ENCODE measurements at regions not wholly inside any gene's neighbourhood (a gene's known extent, or its start where the extent isn't known, plus 50 kb on each side); places are given as distances from the start of the nearest gene placed in this dataset.
A peak's percentile ranks its signal among the peaks of the same experiment; 100 is the strongest.

GRCh38 chr13:54194233-54195024, 1165.8 kb downstream of the OLFM4 start:
- H3K27ac ChIP-seq (ENCODE audit: low read depth, low read length): peak overlapping the region; percentile 86
- H3K4me3 ChIP-seq (ENCODE audit: low read depth, low read length): peak overlapping the region; percentile 27; the same call in 1 of the 2 replicates

GRCh38 chr13:54196684-54197083, 1168.1 kb downstream of the OLFM4 start:
- no peak overlapping the region for H3K4me3 ChIP-seq (ENCODE audit: low read depth, low read length)
- no peaks in the 10 kb centered on the region for H3K9me3 ChIP-seq (ENCODE audit: control insufficient read depth, insufficient read depth, low read length)
- no peaks in the 10 kb centered on the region for H3K27me3 ChIP-seq (ENCODE audit: control insufficient read depth, insufficient read depth, low read length)
- no peaks in the 10 kb centered on the region for H3K36me3 ChIP-seq (ENCODE audit: control insufficient read depth, insufficient read depth, low read length)
- H3K27ac ChIP-seq (ENCODE audit: low read depth, low read length): no peak overlapping the region
- H3K4me1 ChIP-seq (ENCODE audit: control insufficient read depth, insufficient read depth, low read length): peaks cover 50% of the 10 kb centered on the region
- no peak overlapping the region for H3K9ac ChIP-seq (ENCODE audit: low read depth, low read length)

More at GRCh38 chr13:54194233-54195024, 1165.8 kb downstream of the OLFM4 start:
- Histone ChIP-seq H3K4me1 (ENCODE audit: control insufficient read depth, insufficient read depth, low read length) (peaks cover 44% of the 10 kb centered on the region), H3K9me3 (ENCODE audit: control insufficient read depth, insufficient read depth, low read length) (no peaks in the 10 kb centered on the region), H3K27me3 (ENCODE audit: control insufficient read depth, insufficient read depth, low read length) (no peaks in the 10 kb centered on the region), H3K9ac (ENCODE audit: low read depth, low read length) (no peak overlapping the region; the same call in 1 of the 2 replicates), H3K36me3 (ENCODE audit: control insufficient read depth, insufficient read depth, low read length) (no peaks in the 10 kb centered on the region)

GRCh38 chr13:54198911-54199310, 1170.3 kb downstream of the OLFM4 start:
- H3K4me3 ChIP-seq (ENCODE audit: low read depth, low read length): no peak overlapping the region
- no peaks in the 10 kb centered on the region for H3K36me3 ChIP-seq (ENCODE audit: control insufficient read depth, insufficient read depth, low read length)
- peaks cover 39% of the 10 kb centered on the region for H3K4me1 ChIP-seq (ENCODE audit: control insufficient read depth, insufficient read depth, low read length)
- peak overlapping the region; percentile 32 for H3K27ac ChIP-seq (ENCODE audit: low read depth, low read length)
- H3K9me3 ChIP-seq (ENCODE audit: control insufficient read depth, insufficient read depth, low read length): no peaks in the 10 kb centered on the region
- no peaks in the 10 kb centered on the region for H3K27me3 ChIP-seq (ENCODE audit: control insufficient read depth, insufficient read depth, low read length)
- no peak overlapping the region for H3K9ac ChIP-seq (ENCODE audit: low read depth, low read length)

- H3K4me1 ChIP-seq (ENCODE audit: control insufficient read depth, insufficient read depth, low read length): peaks cover 17% of the 10 kb centered on the region
- no peaks in the 10 kb centered on the region for H3K36me3 ChIP-seq (ENCODE audit: control insufficient read depth, insufficient read depth, low read length)
- no peak overlapping the region for H3K27ac ChIP-seq (ENCODE audit: low read depth, low read length)
- H3K9ac ChIP-seq (ENCODE audit: low read depth, low read length): no peak overlapping the region
- H3K4me3 ChIP-seq (ENCODE audit: low read depth, low read length): no peak overlapping the region
- no peaks in the 10 kb centered on the region for H3K27me3 ChIP-seq (ENCODE audit: control insufficient read depth, insufficient read depth, low read length)
- H3K9me3 ChIP-seq (ENCODE audit: control insufficient read depth, insufficient read depth, low read length): no peaks in the 10 kb centered on the region
These were observed 1178.0 kb downstream of the OLFM4 start for GRCh38 chr13:54206626-54207025.

- Histone ChIP-seq H3K36me3 (ENCODE audit: control insufficient read depth, insufficient read depth, low read length) (no peaks in the 10 kb centered on the region), H3K4me1 (ENCODE audit: control insufficient read depth, insufficient read depth, low read length) (peaks cover 17% of the 10 kb centered on the region), H3K27me3 (ENCODE audit: control insufficient read depth, insufficient read depth, low read length) (no peaks in the 10 kb centered on the region), H3K9ac (ENCODE audit: low read depth, low read length) (no peak overlapping the region), H3K9me3 (ENCODE audit: control insufficient read depth, insufficient read depth, low read length) (no peaks in the 10 kb centered on the region), H3K27ac (ENCODE audit: low read depth, low read length) (no peak overlapping the region), H3K4me3 (ENCODE audit: low read depth, low read length) (no peak overlapping the region)
These were observed 1181.9 kb downstream of the OLFM4 start for GRCh38 chr13:54210397-54211049.

GRCh38 chr13:54216221-54216620, 1187.6 kb downstream of the OLFM4 start:
- no peak overlapping the region for H3K4me3 ChIP-seq (ENCODE audit: low read depth, low read length)
- H3K9me3 ChIP-seq (ENCODE audit: control insufficient read depth, insufficient read depth, low read length): peaks cover 12% of the 10 kb centered on the region
- H3K27me3 ChIP-seq (ENCODE audit: control insufficient read depth, insufficient read depth, low read length): no peaks in the 10 kb centered on the region
- no peaks in the 10 kb centered on the region for H3K4me1 ChIP-seq (ENCODE audit: control insufficient read depth, insufficient read depth, low read length)
- H3K9ac ChIP-seq (ENCODE audit: low read depth, low read length): no peak overlapping the region
- no peak overlapping the region for H3K27ac ChIP-seq (ENCODE audit: low read depth, low read length)
- H3K36me3 ChIP-seq (ENCODE audit: control insufficient read depth, insufficient read depth, low read length): no peaks in the 10 kb centered on the region

- peaks cover 10% of the 10 kb centered on the region for H3K4me1 ChIP-seq (ENCODE audit: control insufficient read depth, insufficient read depth, low read length)
- no peaks in the 10 kb centered on the region for H3K9me3 ChIP-seq (ENCODE audit: control insufficient read depth, insufficient read depth, low read length)
- H3K9ac ChIP-seq (ENCODE audit: low read depth, low read length): no peak overlapping the region
- H3K36me3 ChIP-seq (ENCODE audit: control insufficient read depth, insufficient read depth, low read length): no peaks in the 10 kb centered on the region
- no peak overlapping the region for H3K27ac ChIP-seq (ENCODE audit: low read depth, low read length)
- no peak overlapping the region for H3K4me3 ChIP-seq (ENCODE audit: low read depth, low read length)
- H3K27me3 ChIP-seq (ENCODE audit: control insufficient read depth, insufficient read depth, low read length): no peaks in the 10 kb centered on the region
These were observed 1198.3 kb downstream of the OLFM4 start for GRCh38 chr13:54226876-54227275.

- no peaks in the 10 kb centered on the region for H3K36me3 ChIP-seq (ENCODE audit: control insufficient read depth, insufficient read depth, low read length)
- H3K27me3 ChIP-seq (ENCODE audit: control insufficient read depth, insufficient read depth, low read length): no peaks in the 10 kb centered on the region
- no peaks in the 10 kb centered on the region for H3K9me3 ChIP-seq (ENCODE audit: control insufficient read depth, insufficient read depth, low read length)
- H3K9ac ChIP-seq (ENCODE audit: low read depth, low read length): no peak overlapping the region
- H3K4me3 ChIP-seq (ENCODE audit: low read depth, low read length): no peak overlapping the region
- H3K4me1 ChIP-seq (ENCODE audit: control insufficient read depth, insufficient read depth, low read length): peaks cover 17% of the 10 kb centered on the region
- H3K27ac ChIP-seq (ENCODE audit: low read depth, low read length): no peak overlapping the region
These were observed 1204.1 kb downstream of the OLFM4 start for GRCh38 chr13:54232700-54233099.

GRCh38 chr13:54234607-54235006, 1206.0 kb downstream of the OLFM4 start:
- no peaks in the 10 kb centered on the region for H3K27me3 ChIP-seq (ENCODE audit: control insufficient read depth, insufficient read depth, low read length)
- peaks cover 16% of the 10 kb centered on the region for H3K4me1 ChIP-seq (ENCODE audit: control insufficient read depth, insufficient read depth, low read length)
- H3K36me3 ChIP-seq (ENCODE audit: control insufficient read depth, insufficient read depth, low read length): no peaks in the 10 kb centered on the region
- H3K27ac ChIP-seq (ENCODE audit: low read depth, low read length): no peak overlapping the region
- no peak overlapping the region for H3K9ac ChIP-seq (ENCODE audit: low read depth, low read length)
- no peak overlapping the region for H3K4me3 ChIP-seq (ENCODE audit: low read depth, low read length)
- H3K9me3 ChIP-seq (ENCODE audit: control insufficient read depth, insufficient read depth, low read length): no peaks in the 10 kb centered on the region

GRCh38 chr13:54241719-54242118, 1213.1 kb downstream of the OLFM4 start:
- Histone ChIP-seq H3K4me3 (ENCODE audit: low read depth, low read length) (no peak overlapping the region), H3K27ac (ENCODE audit: low read depth, low read length) (no peak overlapping the region), H3K4me1 (ENCODE audit: control insufficient read depth, insufficient read depth, low read length) (no peaks in the 10 kb centered on the region), H3K27me3 (ENCODE audit: control insufficient read depth, insufficient read depth, low read length) (no peaks in the 10 kb centered on the region), H3K36me3 (ENCODE audit: control insufficient read depth, insufficient read depth, low read length) (no peaks in the 10 kb centered on the region), H3K9me3 (ENCODE audit: control insufficient read depth, insufficient read depth, low read length) (no peaks in the 10 kb centered on the region), H3K9ac (ENCODE audit: low read depth, low read length) (no peak overlapping the region)

- Histone ChIP-seq H3K9ac (ENCODE audit: low read depth, low read length) (no peak overlapping the region), H3K36me3 (ENCODE audit: control insufficient read depth, insufficient read depth, low read length) (peaks cover 2% of the 10 kb centered on the region), H3K9me3 (ENCODE audit: control insufficient read depth, insufficient read depth, low read length) (no peaks in the 10 kb centered on the region), H3K4me1 (ENCODE audit: control insufficient read depth, insufficient read depth, low read length) (peaks cover 26% of the 10 kb centered on the region), H3K4me3 (ENCODE audit: low read depth, low read length) (no peak overlapping the region), H3K27ac (ENCODE audit: low read depth, low read length) (no peak overlapping the region), H3K27me3 (ENCODE audit: control insufficient read depth, insufficient read depth, low read length) (no peaks in the 10 kb centered on the region)
These were observed 1219.7 kb downstream of the OLFM4 start for GRCh38 chr13:54248306-54248705.
